Astrocyte of the cerebellum (primary cell): ENCODE measurements at regions not wholly inside any gene's neighbourhood (a gene's known extent, or its start where the extent isn't known, plus 50 kb on each side); places are given as distances from the start of the nearest gene placed in this dataset.

Source experiments
- DNase-seq: peaks from one replicate; pipeline ENCODE4 v3.0.0-alpha.2; 2011; ENCODE audit warnings: low read depth
- H3K4me3 ChIP-seq: 2 replicates; pipeline ENCODE4 v1.5.1; 2011; ENCODE audit warnings: mild to moderate bottlenecking, low read depth, low read length, moderate library complexity
- CTCF ChIP-seq: IDR thresholded peaks from 2 replicates; pipeline ENCODE4 v1.5.1; 2012; ENCODE audit warnings: low read length, low read depth, moderate library complexity, mild to moderate bottlenecking; ENCODE audit errors: missing control alignments
- in situ Hi-C: cut with HindIII; loops from 2 replicates; pipeline ENCODE4 v1.10.0; 2017; ENCODE audit warnings: low sequenced_read_pairs

DNA sequence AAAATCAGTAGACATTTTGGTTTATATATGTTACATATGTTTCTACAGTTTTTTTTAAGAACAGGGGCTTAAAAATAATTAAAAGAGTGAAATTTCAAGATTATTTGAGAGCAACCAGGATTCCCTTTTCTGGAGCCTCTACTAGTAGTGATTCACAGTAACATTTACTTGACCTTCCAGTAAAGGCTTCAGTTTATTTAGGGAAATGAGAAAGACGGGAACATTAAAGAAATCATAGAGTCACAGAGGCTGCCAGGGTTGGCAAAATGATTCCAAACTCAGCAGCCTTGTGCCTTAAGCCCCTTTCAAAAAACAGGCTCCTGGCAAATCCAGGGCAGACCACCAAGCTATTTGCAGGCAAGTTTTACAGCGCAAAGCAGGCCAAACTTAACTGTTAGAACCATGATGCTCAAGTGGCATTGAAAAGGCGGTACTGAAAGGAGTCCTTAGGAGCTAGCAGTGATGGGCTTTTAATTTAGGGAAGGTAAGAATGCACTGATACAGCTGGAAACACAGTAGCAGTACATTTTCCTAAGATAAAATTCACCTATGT lies 201.1 kb upstream of the ADAMTS9 start:
- in situ Hi-C loops: no loop called here
- no peak overlapping the region for H3K4me3 ChIP-seq
- TF ChIP-seq CTCF: no peak
- DNase-seq: no peak

DNA sequence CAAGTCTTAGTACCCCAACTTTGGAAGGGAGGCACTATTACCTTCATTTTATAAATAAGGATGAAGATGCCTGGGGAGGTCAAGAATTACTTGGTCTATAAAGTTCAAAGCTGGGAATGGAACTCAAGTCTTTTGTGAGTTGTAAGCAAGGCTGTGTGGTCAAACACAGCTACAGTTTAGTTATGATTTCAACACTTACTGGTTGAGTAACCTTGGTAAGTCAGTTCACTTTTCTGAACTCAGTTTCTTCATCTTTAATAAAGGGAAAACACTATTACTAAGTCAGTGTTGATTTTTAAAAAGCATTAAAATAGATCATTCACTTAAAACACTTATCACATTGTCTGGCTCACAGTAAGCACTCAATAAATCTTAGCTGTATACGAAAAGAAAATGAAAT lies 200.4 kb upstream of the ADAMTS9 start:
- H3K4me3 ChIP-seq: no peak overlapping the region
- DNase-seq: no peak
- no peak for TF ChIP-seq CTCF
- in situ Hi-C loops: no loop called here

- in situ Hi-C loops: no loop called here
- no peak overlapping the region for H3K4me3 ChIP-seq
- no peak for DNase-seq
- no peak for TF ChIP-seq CTCF
These were observed 197.3 kb upstream of the ADAMTS9 start for GRCh38 chr3:64885055-64885454.

DNA sequence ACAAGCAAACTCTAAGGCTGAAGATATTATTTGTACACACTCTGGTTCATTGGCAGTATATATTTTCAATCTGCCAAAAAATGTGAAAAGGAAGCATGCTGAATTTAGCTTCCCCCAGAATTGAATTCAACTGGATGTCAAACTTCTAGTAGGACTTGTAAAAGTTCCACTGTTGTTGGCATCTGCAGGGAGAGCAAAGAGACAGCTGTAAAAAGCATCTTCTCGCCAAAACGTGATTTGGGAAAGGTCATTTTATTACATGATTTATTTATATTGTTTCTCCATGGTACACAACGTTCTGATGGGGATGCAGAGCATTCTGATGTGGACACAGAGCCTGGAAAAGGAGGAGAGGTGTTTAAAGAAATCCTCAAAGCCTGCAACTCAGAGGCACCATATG lies 196.7 kb upstream of the ADAMTS9 start:
- TF ChIP-seq CTCF: no peak
- no peak for DNase-seq
- in situ Hi-C loops: no loop called here
- H3K4me3 ChIP-seq: no peak overlapping the region

DNA sequence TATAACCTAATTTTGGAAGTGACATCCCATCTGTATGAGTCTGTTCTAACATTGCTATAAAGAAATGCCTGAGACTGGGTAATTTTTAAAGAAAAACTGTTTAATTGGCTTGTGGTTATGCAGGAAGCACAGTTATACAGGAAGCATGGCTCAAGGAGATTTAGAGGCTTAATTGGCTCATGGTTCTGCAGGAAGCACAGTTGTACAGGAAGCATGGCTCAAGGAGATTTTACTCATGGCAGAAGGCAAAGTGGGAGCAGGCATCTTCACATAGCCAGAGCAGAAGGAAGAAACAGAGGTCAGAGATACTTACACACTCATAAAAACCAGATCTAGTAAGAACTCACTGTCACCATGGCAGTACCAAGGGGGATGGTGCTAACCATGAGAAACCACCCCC lies 193.1 kb upstream of the ADAMTS9 start:
- no peak overlapping the region for H3K4me3 ChIP-seq
- no peak for DNase-seq
- no peak for TF ChIP-seq CTCF
- in situ Hi-C loops: no loop called here

GRCh38 chr3:64878362-64878761 lies 190.6 kb upstream of the ADAMTS9 start:
- in situ Hi-C loops: no loop called here
- H3K4me3 ChIP-seq: no peak overlapping the region
- no peak for TF ChIP-seq CTCF
- no peak for DNase-seq

DNA sequence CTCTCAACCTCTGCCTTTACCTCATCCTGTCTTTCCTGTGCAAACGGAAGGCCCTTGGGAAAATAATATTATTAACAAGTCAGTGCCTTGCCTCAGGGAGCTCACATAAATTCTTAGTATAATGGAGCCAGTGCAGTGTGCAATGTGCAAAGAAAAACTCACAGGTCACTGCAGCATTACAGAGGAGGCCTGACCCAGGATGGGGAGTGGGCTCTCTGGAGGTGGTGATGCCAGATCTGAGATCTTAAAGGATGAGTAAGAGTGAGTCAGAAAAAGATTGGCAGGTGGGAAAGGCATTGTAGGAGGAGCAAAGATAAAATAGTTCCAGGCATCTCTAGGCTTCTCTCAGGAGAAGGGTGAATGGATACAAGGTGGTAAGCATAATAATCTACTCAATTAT lies 185.6 kb upstream of the ADAMTS9 start:
- H3K4me3 ChIP-seq: no peak overlapping the region
- DNase-seq: no peak
- in situ Hi-C loops: loop anchor here (5.0 kb wide), 1 partner anchor 54 kb away; no protein-coding TSS in a partner anchor
- TF ChIP-seq CTCF: no peak
